ENCODE measurements at regions not wholly inside any gene's neighbourhood (a gene's known extent, or its start where the extent isn't known, plus 50 kb on each side); places are given as distances from the start of the nearest gene placed in this dataset.

GRCh38 chr10:79003183-79004100 is 65.3 kb upstream of the ZMIZ1 start:
- no peak for TF ChIP-seq CTCF (conservative IDR thresholded peaks at IDR 0.05)
- no peak for TF ChIP-seq EZH2 (IDR thresholded peaks at IDR 0.05; ENCODE audit: low read depth)

All from PC-9 (cell line).